ENCODE measurements at regions not wholly inside any gene's neighbourhood (a gene's known extent, or its start where the extent isn't known, plus 50 kb on each side); places are given as distances from the start of the nearest gene placed in this dataset.

- intact Hi-C loops (cut with micrococcal nuclease): loop anchor here (10.0 kb wide), 1 partner anchor 122 kb away; no protein-coding TSS in a partner anchor
- no peak for DNase-seq
- H3K9me3 Mint-ChIP-seq: peaks cover 4% of the 10 kb centered on the region
- peaks cover 7% of the 10 kb centered on the region for H3K4me1 Mint-ChIP-seq
- no peak overlapping the region for H3K4me3 Mint-ChIP-seq
- no peaks in the 10 kb centered on the region for H3K36me3 Mint-ChIP-seq (ENCODE audit: low read depth)
- no peaks in the 10 kb centered on the region for H3K27me3 Mint-ChIP-seq
- no peak overlapping the region for H3K27ac Mint-ChIP-seq
Measured at GRCh38 chr7:35993113-35993512, 159.9 kb upstream of the EEPD1 start.

GRCh38 chr7:35993676-35994606, 159.1 kb upstream of the EEPD1 start:
- H3K27me3 Mint-ChIP-seq: no peaks in the 10 kb centered on the region
- no peak for DNase-seq
- peaks cover 7% of the 10 kb centered on the region for H3K4me1 Mint-ChIP-seq
- H3K4me3 Mint-ChIP-seq: no peak overlapping the region
- H3K9me3 Mint-ChIP-seq: peaks cover 4% of the 10 kb centered on the region
- H3K27ac Mint-ChIP-seq: no peak overlapping the region
- no peaks in the 10 kb centered on the region for H3K36me3 Mint-ChIP-seq (ENCODE audit: low read depth)
- intact Hi-C loops (cut with micrococcal nuclease): loop anchor here (10.0 kb wide), 1 partner anchor 121 kb away; no protein-coding TSS in a partner anchor

- Mint-ChIP-seq H3K27me3 (no peaks in the 10 kb centered on the region), H3K36me3 (ENCODE audit: low read depth) (no peaks in the 10 kb centered on the region), H3K9me3 (peaks cover 4% of the 10 kb centered on the region), H3K4me3 (no peak overlapping the region), H3K27ac (no peak overlapping the region), H3K4me1 (peaks cover 7% of the 10 kb centered on the region)
- intact Hi-C loops (cut with micrococcal nuclease): loop anchor here (10.0 kb wide), 1 partner anchor 119 kb away; no protein-coding TSS in a partner anchor
- DNase-seq: no peak
Measured at GRCh38 chr7:35995334-35995733, 157.7 kb upstream of the EEPD1 start.

- no peaks in the 10 kb centered on the region for H3K9me3 Mint-ChIP-seq
- no peak overlapping the region for H3K4me3 Mint-ChIP-seq
- DNase-seq: no peak
- no peak overlapping the region for H3K27ac Mint-ChIP-seq
- intact Hi-C loops (cut with micrococcal nuclease): loop anchor here (10.0 kb wide), 1 partner anchor 116 kb away; no protein-coding TSS in a partner anchor
- no peaks in the 10 kb centered on the region for H3K36me3 Mint-ChIP-seq (ENCODE audit: low read depth)
- H3K27me3 Mint-ChIP-seq: peaks cover 6% of the 10 kb centered on the region
- H3K4me1 Mint-ChIP-seq: no peaks in the 10 kb centered on the region
Measured at GRCh38 chr7:35998481-35998880, 154.6 kb upstream of the EEPD1 start.

- no peak overlapping the region for H3K4me3 Mint-ChIP-seq
- peaks cover 6% of the 10 kb centered on the region for H3K27me3 Mint-ChIP-seq
- intact Hi-C loops (cut with micrococcal nuclease): no loop called here
- no peak overlapping the region for H3K27ac Mint-ChIP-seq
- H3K36me3 Mint-ChIP-seq (ENCODE audit: low read depth): no peaks in the 10 kb centered on the region
- H3K4me1 Mint-ChIP-seq: peaks cover 4% of the 10 kb centered on the region
- no peaks in the 10 kb centered on the region for H3K9me3 Mint-ChIP-seq
- no peak for DNase-seq
Measured at GRCh38 chr7:36001546-36001945, 151.5 kb upstream of the EEPD1 start.

- H3K27me3 Mint-ChIP-seq: peaks cover 6% of the 10 kb centered on the region
- no peaks in the 10 kb centered on the region for H3K36me3 Mint-ChIP-seq (ENCODE audit: low read depth)
- peaks cover 4% of the 10 kb centered on the region for H3K4me1 Mint-ChIP-seq
- no peak overlapping the region for H3K4me3 Mint-ChIP-seq
- intact Hi-C loops (cut with micrococcal nuclease): no loop called here
- H3K27ac Mint-ChIP-seq: no peak overlapping the region
- DNase-seq: no peak
- H3K9me3 Mint-ChIP-seq: no peaks in the 10 kb centered on the region
Measured at GRCh38 chr7:36002900-36003299, 150.2 kb upstream of the EEPD1 start.

- Mint-ChIP-seq H3K4me3 (no peak overlapping the region), H3K36me3 (ENCODE audit: low read depth) (no peaks in the 10 kb centered on the region), H3K4me1 (peaks cover 4% of the 10 kb centered on the region), H3K9me3 (no peaks in the 10 kb centered on the region), H3K27ac (no peak overlapping the region), H3K27me3 (peaks cover 6% of the 10 kb centered on the region)
- intact Hi-C loops (cut with micrococcal nuclease): no loop called here
- DNase-seq: no peak
Measured at GRCh38 chr7:36003343-36003742, 149.7 kb upstream of the EEPD1 start.

- no peaks in the 10 kb centered on the region for H3K9me3 Mint-ChIP-seq
- no peaks in the 10 kb centered on the region for H3K36me3 Mint-ChIP-seq (ENCODE audit: low read depth)
- intact Hi-C loops (cut with micrococcal nuclease): no loop called here
- DNase-seq: no peak
- peaks cover 6% of the 10 kb centered on the region for H3K27me3 Mint-ChIP-seq
- H3K4me3 Mint-ChIP-seq: no peak overlapping the region
- no peak overlapping the region for H3K27ac Mint-ChIP-seq
- peaks cover 4% of the 10 kb centered on the region for H3K4me1 Mint-ChIP-seq
Measured at GRCh38 chr7:36005293-36005692, 147.8 kb upstream of the EEPD1 start.

GRCh38 chr7:36005876-36006275, 147.2 kb upstream of the EEPD1 start:
- intact Hi-C loops (cut with micrococcal nuclease): no loop called here
- H3K36me3 Mint-ChIP-seq (ENCODE audit: low read depth): no peaks in the 10 kb centered on the region

GRCh38 chr7:36006636-36007229, 146.3 kb upstream of the EEPD1 start:
- H3K9me3 Mint-ChIP-seq: no peaks in the 10 kb centered on the region
- intact Hi-C loops (cut with micrococcal nuclease): no loop called here
- H3K27me3 Mint-ChIP-seq: peaks cover 4% of the 10 kb centered on the region
- H3K4me1 Mint-ChIP-seq: peaks cover 4% of the 10 kb centered on the region
- DNase-seq: no peak
- no peak overlapping the region for H3K4me3 Mint-ChIP-seq
- H3K36me3 Mint-ChIP-seq (ENCODE audit: low read depth): no peaks in the 10 kb centered on the region
- H3K27ac Mint-ChIP-seq: no peak overlapping the region

More at GRCh38 chr7:36005876-36006275, 147.2 kb upstream of the EEPD1 start:
- Mint-ChIP-seq H3K27ac (no peak overlapping the region), H3K4me3 (no peak overlapping the region), H3K9me3 (no peaks in the 10 kb centered on the region), H3K4me1 (peaks cover 4% of the 10 kb centered on the region), H3K27me3 (peaks cover 4% of the 10 kb centered on the region)
- no peak for DNase-seq

- H3K27ac Mint-ChIP-seq: no peak overlapping the region
- no peaks in the 10 kb centered on the region for H3K4me1 Mint-ChIP-seq
- no peak for DNase-seq
- intact Hi-C loops (cut with micrococcal nuclease): no loop called here
- H3K27me3 Mint-ChIP-seq: peaks cover 2% of the 10 kb centered on the region
- H3K36me3 Mint-ChIP-seq (ENCODE audit: low read depth): no peaks in the 10 kb centered on the region
- H3K4me3 Mint-ChIP-seq: no peak overlapping the region
- H3K9me3 Mint-ChIP-seq: no peaks in the 10 kb centered on the region
Measured at GRCh38 chr7:36010656-36011587, 142.1 kb upstream of the EEPD1 start.

GRCh38 chr7:36011588-36011965, 141.5 kb upstream of the EEPD1 start:
- no peak for DNase-seq
- H3K9me3 Mint-ChIP-seq: no peaks in the 10 kb centered on the region
- H3K4me3 Mint-ChIP-seq: no peak overlapping the region
- no peaks in the 10 kb centered on the region for H3K4me1 Mint-ChIP-seq
- intact Hi-C loops (cut with micrococcal nuclease): no loop called here
- H3K27ac Mint-ChIP-seq: no peak overlapping the region
- peaks cover 2% of the 10 kb centered on the region for H3K27me3 Mint-ChIP-seq
- H3K36me3 Mint-ChIP-seq (ENCODE audit: low read depth): no peaks in the 10 kb centered on the region

- H3K9me3 Mint-ChIP-seq: no peaks in the 10 kb centered on the region
Measured at GRCh38 chr7:36013246-36014014, 139.6 kb upstream of the EEPD1 start.

More at GRCh38 chr7:36013246-36014014, 139.6 kb upstream of the EEPD1 start:
- DNase-seq: no peak
- Mint-ChIP-seq H3K27me3 (peaks cover 2% of the 10 kb centered on the region), H3K27ac (no peak overlapping the region), H3K4me1 (no peaks in the 10 kb centered on the region), H3K36me3 (ENCODE audit: low read depth) (no peaks in the 10 kb centered on the region), H3K4me3 (no peak overlapping the region)
- intact Hi-C loops (cut with micrococcal nuclease): no loop called here
